A549 (cell line): ENCODE measurements at regions not wholly inside any gene's neighbourhood (a gene's known extent, or its start where the extent isn't known, plus 50 kb on each side); places are given as distances from the start of the nearest gene placed in this dataset.

ENCODE experiments used
- ATAC-seq, 2 experiments: fragments of 200-7000 bp in 1 of 2; fragments of >200 bp in 1 of 2; cut with Nextera tagmentation in 1 of 2; cut with Tn5 transposase in 1 of 2; 3 replicates each; pipeline versions ENCODE4 v1.8.0 to v1.9.1; 2018 to 2020; ENCODE audit warnings: mild to moderate bottlenecking in 1 of 2, moderate library complexity in 1 of 2
- CTCF ChIA-PET: fragments of 300-600 bp; sonication (Branson Sonifier 250); formaldehyde crosslinking; extraction: SDS; loops from one replicate; lab custom pipeline; 2021; ENCODE audit warnings: antibody characterized with exemption, inconsistent platforms; lab: Yijun Ruan, JAX
- POLR2A ChIA-PET: fragments of 350-600 bp; formaldehyde crosslinking; extraction: SDS; loops from one replicate; lab custom pipeline; 2021; ENCODE audit warnings: antibody characterized with exemption, inconsistent platforms; lab: Yijun Ruan, JAX
- DNase-seq, 2 experiments: peaks; one replicate each; pipeline versions ENCODE4 v3.0.0 to v3.0.0-alpha.2; 2011 to 2016; ENCODE audit warnings: low read depth in 1 of 2, low spot score in 1 of 2
- FAIRE-seq: peaks from 2 replicates; lab custom pipeline; 2011; peaks lifted over from hg19 to GRCh38; lab: Jason Lieb, UNC
- H3K27ac ChIP-seq, 2 experiments: fragments of >200 bp; sonication (Bioruptor Twin); formaldehyde crosslinking; 3 replicates each; pipeline ENCODE4 v1.5.1; 2016 to 2017
- H3K4me1 ChIP-seq: fragments of >200 bp; sonication (Bioruptor Twin); formaldehyde crosslinking; 3 replicates; pipeline ENCODE4 v1.6.1; 2016
- H3K4me2 ChIP-seq: fragments of >200 bp; sonication (Bioruptor Twin); formaldehyde crosslinking; 3 replicates; pipeline ENCODE4 v1.6.1; 2016
- H3K4me3 ChIP-seq: fragments of >200 bp; sonication (Bioruptor Twin); formaldehyde crosslinking; 3 replicates; pipeline ENCODE4 v1.5.1; 2016
- H3K9me3 ChIP-seq: fragments of >200 bp; sonication (Bioruptor Twin); formaldehyde crosslinking; 3 replicates; pipeline ENCODE4 v1.6.1; 2016
- CHD4 ChIP-seq: fragments of 200-600 bp; sonication (generic); IDR thresholded peaks from 2 replicates; pipeline ENCODE4 v1.6.1; 2016; ENCODE audit warnings: antibody characterized with exemption, mild to moderate bottlenecking, borderline replicate concordance
- EHF ChIP-seq: fragments of 250-450 bp; sonication (Bioruptor Pico); IDR thresholded peaks from 2 replicates; pipeline ENCODE4 v1.5.0; 2020; ENCODE audit warnings: mild to moderate bottlenecking
- ESRRA ChIP-seq: fragments of 150-350 bp; IDR thresholded peaks from 2 replicates; pipeline ENCODE4 v1.6.1; 2014; ENCODE audit warnings: mild to moderate bottlenecking, low read length, borderline replicate concordance
- FOXS1 ChIP-seq: fragments of 250-450 bp; sonication (Bioruptor Pico); IDR thresholded peaks from 2 replicates; pipeline ENCODE4 v1.5.0; 2020; ENCODE audit warnings: mild to moderate bottlenecking, moderate library complexity
- HDAC2 ChIP-seq: fragments of 200-600 bp; sonication (generic); IDR thresholded peaks from 2 replicates; pipeline ENCODE4 v1.6.1; 2016
- HOXA7 ChIP-seq: fragments of 250-450 bp; sonication (Bioruptor Pico); IDR thresholded peaks from 2 replicates; pipeline ENCODE4 v1.5.0; 2020; ENCODE audit warnings: mild to moderate bottlenecking, moderate library complexity
- HOXB13 ChIP-seq: fragments of 250-450 bp; sonication (Bioruptor Pico); IDR thresholded peaks from 2 replicates; pipeline ENCODE4 v1.5.0; 2020; ENCODE audit warnings: low read depth, mild to moderate bottlenecking, moderate library complexity
- JUN ChIP-seq, 2 experiments: fragments of >200 bp; sonication (Bioruptor Twin); formaldehyde crosslinking; IDR thresholded peaks; 2 replicates in 1 of 2; 3 replicates in 1 of 2; pipeline ENCODE4 v1.6.1; 2016 to 2017
- KDM5A ChIP-seq: fragments of 200-600 bp; sonication (generic); IDR thresholded peaks from 2 replicates; pipeline ENCODE4 v1.6.1; 2016; ENCODE audit warnings: antibody characterized with exemption, mild to moderate bottlenecking
- MAX ChIP-seq: IDR thresholded peaks from 2 replicates; pipeline ENCODE4 v1.6.1; 2012
- NPAS2 ChIP-seq: fragments of 250-450 bp; sonication (Bioruptor Pico); IDR thresholded peaks from 2 replicates; pipeline ENCODE4 v1.8.0; 2022; ENCODE audit warnings: mild to moderate bottlenecking, moderate library complexity, borderline replicate concordance
- NR3C1 ChIP-seq: fragments of >200 bp; sonication (Bioruptor Twin); formaldehyde crosslinking; IDR thresholded peaks from 3 replicates; pipeline ENCODE4 v1.6.1; 2017
- RARB ChIP-seq: fragments of 250-450 bp; sonication (Bioruptor Pico); IDR thresholded peaks from 2 replicates; pipeline ENCODE4 v1.8.0; 2021; ENCODE audit warnings: mild to moderate bottlenecking, moderate library complexity
- RCOR1 ChIP-seq: fragments of 150-350 bp; IDR thresholded peaks from 2 replicates; pipeline ENCODE4 v1.6.1; 2014; ENCODE audit warnings: antibody characterized with exemption, low read length, low read depth
- RNF2 ChIP-seq: fragments of 200-600 bp; sonication (generic); IDR thresholded peaks from 2 replicates; pipeline ENCODE4 v1.6.1; 2016; ENCODE audit warnings: low read depth, mild to moderate bottlenecking, antibody characterized with exemption, moderate library complexity, borderline replicate concordance
- TP53 ChIP-seq: fragments of 250-450 bp; sonication (Bioruptor Pico); IDR thresholded peaks from 2 replicates; pipeline ENCODE4 v1.5.0; 2021; ENCODE audit warnings: mild to moderate bottlenecking, moderate library complexity
- ZFP36 ChIP-seq: fragments of 450-650 bp; IDR thresholded peaks from 2 replicates; pipeline ENCODE4 v1.6.1; 2014; ENCODE audit warnings: borderline replicate concordance; ENCODE audit not compliant: partially characterized antibody
- TF ChIP-seq, protein P1 (sequence below): fragments of 250-450 bp; sonication (Bioruptor Pico); IDR thresholded peaks from 2 replicates; pipeline ENCODE4 v1.5.0; 2021; ENCODE audit warnings: mild to moderate bottlenecking, moderate library complexity, borderline replicate concordance
- TF ChIP-seq, protein P2 (sequence below): fragments of >200 bp; sonication (Bioruptor Twin); formaldehyde crosslinking; IDR thresholded peaks from 3 replicates; pipeline ENCODE4 v1.5.1; 2016

GRCh38 chr5:143547342-143547741 is 143.9 kb upstream of the NR3C1 start:
- FAIRE-seq: no peak
- H3K4me3 ChIP-seq: no peak overlapping the region
- TF ChIP-seq JUN (IDR thresholded peaks at IDR 0.05): no peak
- TF ChIP-seq, all 56 proteins: peak for 0
- ATAC-seq: no peak
- peaks cover 46% of the 10 kb centered on the region for H3K4me1 ChIP-seq
- ChIA-PET CTCF (interaction anchor here (0.6 kb wide), 1 partner anchor 89 kb away, joined by 3 read pairs; no protein-coding TSS in a partner anchor), POLR2A (no interaction called here)
- peak overlapping the region in 1 of 2 experiments; percentile 41; a peak in 3 of 6 replicates for H3K27ac ChIP-seq
- H3K4me2 ChIP-seq: no peak overlapping the region
- DNase-seq: peak in 1 of 2 experiments; percentile 43
- peaks cover 18% of the 10 kb centered on the region; the same call in 1 of the 3 replicates for H3K9me3 ChIP-seq

- DNase-seq (no peak), FAIRE-seq (no peak), ATAC-seq (no peak)
- ChIA-PET POLR2A (no interaction called here), CTCF (interaction anchor here (1.1 kb wide), 1 partner anchor 8 kb away, joined by 3 read pairs; no protein-coding TSS in a partner anchor)
- Histone ChIP-seq H3K4me3 (no peak overlapping the region), H3K9me3 (peaks cover 18% of the 10 kb centered on the region; the same call in 1 of the 3 replicates), H3K27ac (no peak overlapping the region), H3K4me1 (peaks cover 41% of the 10 kb centered on the region), H3K4me2 (no peak overlapping the region)
- no peak for TF ChIP-seq RNF2
- TF ChIP-seq HDAC2: no peak
- TF ChIP-seq NR3C1: no peak
- TF ChIP-seq HOXB13 (CRISPR knock-in tag): no peak
- TF ChIP-seq EHF (CRISPR knock-in tag): no peak
- TF ChIP-seq MAX: no peak
- TF ChIP-seq ZFP36: peak; percentile 65
These were observed 142.9 kb upstream of the NR3C1 start for GRCh38 chr5:143546394-143546793.

- Histone ChIP-seq H3K27ac (peak overlapping the region; percentile 71 to 82), H3K4me3 (no peak overlapping the region), H3K9me3 (peaks cover 24% of the 10 kb centered on the region), H3K4me2 (peak overlapping the region; percentile 62), H3K4me1 (peaks cover 31% of the 10 kb centered on the region)
- ATAC-seq: no peak
- ChIA-PET CTCF (interaction anchor here (0.6 to 1.3 kb wide), 2 partner anchors 37 to 140 kb away, joined by 3 to 4 read pairs; no protein-coding TSS in a partner anchor), POLR2A (no interaction called here)
- FAIRE-seq: no peak
- no peak for DNase-seq
- TF ChIP-seq FOXS1 (no peak), HDAC2 (no peak), CHD4 (no peak), RCOR1 (no peak), HOXA7 (CRISPR knock-in tag) (no peak), NPAS2 (CRISPR knock-in tag) (no peak), TP53 (CRISPR knock-in tag) (no peak), RARB (CRISPR knock-in tag) (no peak), KDM5A (no peak), ESRRA (no peak), RNF2 (no peak), MAX (no peak)
- TF ChIP-seq, protein P1, sequence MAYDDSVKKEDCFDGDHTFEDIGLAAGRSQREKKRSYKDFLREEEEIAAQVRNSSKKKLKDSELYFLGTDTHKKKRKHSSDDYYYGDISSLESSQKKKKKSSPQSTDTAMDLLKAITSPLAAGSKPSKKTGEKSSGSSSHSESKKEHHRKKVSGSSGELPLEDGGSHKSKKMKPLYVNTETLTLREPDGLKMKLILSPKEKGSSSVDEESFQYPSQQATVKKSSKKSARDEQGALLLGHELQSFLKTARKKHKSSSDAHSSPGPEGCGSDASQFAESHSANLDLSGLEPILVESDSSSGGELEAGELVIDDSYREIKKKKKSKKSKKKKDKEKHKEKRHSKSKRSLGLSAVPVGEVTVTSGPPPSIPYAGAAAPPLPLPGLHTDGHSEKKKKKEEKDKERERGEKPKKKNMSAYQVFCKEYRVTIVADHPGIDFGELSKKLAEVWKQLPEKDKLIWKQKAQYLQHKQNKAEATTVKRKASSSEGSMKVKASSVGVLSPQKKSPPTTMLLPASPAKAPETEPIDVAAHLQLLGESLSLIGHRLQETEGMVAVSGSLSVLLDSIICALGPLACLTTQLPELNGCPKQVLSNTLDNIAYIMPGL (CRISPR knock-in tag): no peak
- TF ChIP-seq, protein P2, sequence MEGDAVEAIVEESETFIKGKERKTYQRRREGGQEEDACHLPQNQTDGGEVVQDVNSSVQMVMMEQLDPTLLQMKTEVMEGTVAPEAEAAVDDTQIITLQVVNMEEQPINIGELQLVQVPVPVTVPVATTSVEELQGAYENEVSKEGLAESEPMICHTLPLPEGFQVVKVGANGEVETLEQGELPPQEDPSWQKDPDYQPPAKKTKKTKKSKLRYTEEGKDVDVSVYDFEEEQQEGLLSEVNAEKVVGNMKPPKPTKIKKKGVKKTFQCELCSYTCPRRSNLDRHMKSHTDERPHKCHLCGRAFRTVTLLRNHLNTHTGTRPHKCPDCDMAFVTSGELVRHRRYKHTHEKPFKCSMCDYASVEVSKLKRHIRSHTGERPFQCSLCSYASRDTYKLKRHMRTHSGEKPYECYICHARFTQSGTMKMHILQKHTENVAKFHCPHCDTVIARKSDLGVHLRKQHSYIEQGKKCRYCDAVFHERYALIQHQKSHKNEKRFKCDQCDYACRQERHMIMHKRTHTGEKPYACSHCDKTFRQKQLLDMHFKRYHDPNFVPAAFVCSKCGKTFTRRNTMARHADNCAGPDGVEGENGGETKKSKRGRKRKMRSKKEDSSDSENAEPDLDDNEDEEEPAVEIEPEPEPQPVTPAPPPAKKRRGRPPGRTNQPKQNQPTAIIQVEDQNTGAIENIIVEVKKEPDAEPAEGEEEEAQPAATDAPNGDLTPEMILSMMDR: no peak
- TF ChIP-seq, all 56 proteins: peak for 0
These were observed 141.1 kb upstream of the NR3C1 start for GRCh38 chr5:143544606-143545005.
